HEK293 (cell line): ENCODE measurements at regions not wholly inside any gene's neighbourhood (a gene's known extent, or its start where the extent isn't known, plus 50 kb on each side); places are given as distances from the start of the nearest gene placed in this dataset.

Experiments used
- CTCF ChIA-PET: fragments of 350-600 bp; formaldehyde crosslinking; extraction: SDS; loops from one replicate; lab custom pipeline; 2021; ENCODE audit warnings: antibody characterized with exemption; lab: Yijun Ruan, JAX
- POLR2A ChIA-PET: fragments of 300-600 bp; formaldehyde crosslinking; extraction: SDS; loops from one replicate; lab custom pipeline; 2020; ENCODE audit warnings: antibody characterized with exemption, inconsistent platforms; lab: Yijun Ruan, JAX
- H3K27ac ChIP-seq: fragments of 200-500 bp; sonication (Bioruptor generic); 2 replicates; pipeline ENCODE4 v1.5.1; 2014; ENCODE audit warnings: low read depth, low read length, control low read depth, inconsistent platforms; ENCODE audit errors: extremely low read depth
- H3K36me3 ChIP-seq, 2 experiments: fragments of 200-500 bp in 1 of 2; sonication (Bioruptor generic) in 1 of 2; 1 replicate in 1 of 2; 2 replicates in 1 of 2; pipeline ENCODE4 v1.5.1; 2014 to 2017; ENCODE audit warnings: inconsistent platforms in 2 of 2, low read length in 2 of 2; ENCODE audit not compliant: control insufficient read depth in 2 of 2, insufficient read depth in 1 of 2
- H3K4me1 ChIP-seq: fragments of 200-500 bp; sonication (Bioruptor generic); 2 replicates; pipeline ENCODE4 v1.5.1; 2014; ENCODE audit warnings: mild to moderate bottlenecking, low read length, inconsistent platforms; ENCODE audit not compliant: control insufficient read depth, insufficient read depth
- H3K4me3 ChIP-seq: 2 replicates; pipeline ENCODE4 v1.5.1; 2011; ENCODE audit warnings: low read depth, mild to moderate bottlenecking, control low read depth, low read length, moderate library complexity
- H3K9me3 ChIP-seq: fragments of 200-500 bp; sonication (Bioruptor generic); 2 replicates; pipeline ENCODE4 v1.5.1; 2014; ENCODE audit warnings: low read depth, low read length, inconsistent platforms; ENCODE audit not compliant: control insufficient read depth, insufficient read depth
- ELK4 ChIP-seq: IDR thresholded peaks from 2 replicates; pipeline ENCODE4 v1.6.1; 2011; ENCODE audit warnings: mild to moderate bottlenecking, low read depth, low read length, borderline replicate concordance
- HOXD13 ChIP-seq: sonication (generic); formaldehyde crosslinking; IDR thresholded peaks from 2 replicates; pipeline ENCODE4 v1.8.0; 2022; ENCODE audit warnings: missing genetic modification reagents, borderline replicate concordance
- SCRT1 ChIP-seq: fragments of 450-650 bp; formaldehyde crosslinking; IDR thresholded peaks from 2 replicates; pipeline ENCODE4 v1.5.1; 2016; ENCODE audit warnings: missing biosample characterization, missing genetic modification characterization, borderline replicate concordance
- SCRT2 ChIP-seq: fragments of 450-650 bp; formaldehyde crosslinking; IDR thresholded peaks from 2 replicates; pipeline ENCODE4 v1.5.1; 2016; ENCODE audit warnings: missing biosample characterization, missing genetic modification characterization
- SETDB1 ChIP-seq: IDR thresholded peaks from one replicate; pipeline ENCODE4 v1.6.1; 2017; ENCODE audit warnings: mild to moderate bottlenecking, low read length, moderate library complexity, mixed read lengths; ENCODE audit not compliant: insufficient read length
- ZBTB21 ChIP-seq: fragments of 450-650 bp; formaldehyde crosslinking; IDR thresholded peaks from 2 replicates; pipeline ENCODE4 v1.5.1; 2017; ENCODE audit warnings: missing biosample characterization, missing genetic modification characterization
- ZFHX2 ChIP-seq: fragments of 450-650 bp; formaldehyde crosslinking; conservative IDR thresholded peaks from 2 replicates; pipeline ENCODE4 v1.5.1; 2016; ENCODE audit warnings: missing biosample characterization, missing genetic modification characterization
- ZFP41 ChIP-seq: fragments of 450-650 bp; formaldehyde crosslinking; IDR thresholded peaks from 2 replicates; pipeline ENCODE4 v1.5.1; 2016; ENCODE audit warnings: missing biosample characterization, missing genetic modification characterization, borderline replicate concordance
- ZFP69B ChIP-seq: fragments of 450-650 bp; formaldehyde crosslinking; IDR thresholded peaks from 2 replicates; pipeline ENCODE4 v1.5.1; 2016; ENCODE audit warnings: missing biosample characterization, missing genetic modification characterization
- ZNF121 ChIP-seq: fragments of 450-650 bp; formaldehyde crosslinking; IDR thresholded peaks from 2 replicates; pipeline ENCODE4 v1.5.1; 2016; ENCODE audit warnings: missing biosample characterization, missing genetic modification characterization
- ZNF138 ChIP-seq: fragments of 450-650 bp; formaldehyde crosslinking; IDR thresholded peaks from 2 replicates; pipeline ENCODE4 v1.5.1; 2016; ENCODE audit warnings: missing biosample characterization, missing genetic modification characterization, borderline replicate concordance
- ZNF146 ChIP-seq: fragments of 450-650 bp; formaldehyde crosslinking; IDR thresholded peaks from 2 replicates; pipeline ENCODE4 v1.5.1; 2016; ENCODE audit warnings: missing biosample characterization, missing genetic modification characterization
- ZNF175 ChIP-seq: fragments of 450-650 bp; formaldehyde crosslinking; IDR thresholded peaks from 2 replicates; pipeline ENCODE4 v1.5.1; 2016; ENCODE audit warnings: missing biosample characterization, missing genetic modification characterization
- ZNF19 ChIP-seq: fragments of 450-650 bp; formaldehyde crosslinking; IDR thresholded peaks from 2 replicates; pipeline ENCODE4; 2016; ENCODE audit warnings: missing biosample characterization, missing genetic modification characterization, low read depth
- ZNF248 ChIP-seq: fragments of 450-650 bp; formaldehyde crosslinking; IDR thresholded peaks from 2 replicates; pipeline ENCODE4 v1.5.1; 2017; ENCODE audit warnings: missing biosample characterization, missing genetic modification characterization
- ZNF302 ChIP-seq: fragments of 450-650 bp; formaldehyde crosslinking; IDR thresholded peaks from 2 replicates; pipeline ENCODE4 v1.5.1; 2016; ENCODE audit warnings: missing biosample characterization, missing genetic modification characterization, low read depth
- ZNF324 ChIP-seq: fragments of 450-650 bp; formaldehyde crosslinking; IDR thresholded peaks from 2 replicates; pipeline ENCODE4 v1.5.1; 2016; ENCODE audit warnings: missing biosample characterization, missing genetic modification characterization
- ZNF404 ChIP-seq: fragments of 450-650 bp; formaldehyde crosslinking; IDR thresholded peaks from 2 replicates; pipeline ENCODE4 v1.5.1; 2017; ENCODE audit warnings: missing biosample characterization, missing genetic modification characterization
- ZNF416 ChIP-seq: fragments of 450-650 bp; formaldehyde crosslinking; IDR thresholded peaks from 2 replicates; pipeline ENCODE4 v1.5.1; 2016; ENCODE audit warnings: missing biosample characterization, missing genetic modification characterization
- ZNF433 ChIP-seq: fragments of 450-650 bp; formaldehyde crosslinking; IDR thresholded peaks from 2 replicates; pipeline ENCODE4 v1.5.1; 2016; ENCODE audit warnings: missing biosample characterization, missing genetic modification characterization, low read depth
- ZNF488 ChIP-seq: fragments of 450-650 bp; formaldehyde crosslinking; IDR thresholded peaks from 2 replicates; pipeline ENCODE4 v1.5.1; 2016; ENCODE audit warnings: missing biosample characterization, missing genetic modification characterization
- ZNF501 ChIP-seq: fragments of 450-650 bp; formaldehyde crosslinking; IDR thresholded peaks from 2 replicates; pipeline ENCODE4 v1.5.1; 2016; ENCODE audit warnings: missing biosample characterization, missing genetic modification characterization
- ZNF513 ChIP-seq: fragments of 450-650 bp; IDR thresholded peaks from 2 replicates; pipeline ENCODE4 v1.5.1; 2018; ENCODE audit warnings: missing biosample characterization, missing genetic modification characterization
- ZNF530 ChIP-seq: fragments of 450-650 bp; formaldehyde crosslinking; IDR thresholded peaks from 2 replicates; pipeline ENCODE4 v1.5.1; 2016; ENCODE audit warnings: low read depth, missing biosample characterization, missing genetic modification characterization
- ZNF571 ChIP-seq: fragments of 450-650 bp; formaldehyde crosslinking; IDR thresholded peaks from 2 replicates; pipeline ENCODE4 v1.5.0; 2017; ENCODE audit warnings: missing biosample characterization, missing genetic modification characterization
- ZNF629 ChIP-seq: fragments of 450-650 bp; formaldehyde crosslinking; IDR thresholded peaks from 2 replicates; pipeline ENCODE4 v1.5.1; 2017; ENCODE audit warnings: missing biosample characterization, missing genetic modification characterization
- ZNF664 ChIP-seq: fragments of 450-650 bp; formaldehyde crosslinking; IDR thresholded peaks from 2 replicates; pipeline ENCODE4 v1.5.1; 2016; ENCODE audit warnings: missing biosample characterization, missing genetic modification characterization
- ZNF701 ChIP-seq: fragments of 450-650 bp; formaldehyde crosslinking; IDR thresholded peaks from 2 replicates; pipeline ENCODE4 v1.5.1; 2016; ENCODE audit warnings: missing biosample characterization, missing genetic modification characterization
- ZNF843 ChIP-seq: fragments of 450-650 bp; formaldehyde crosslinking; IDR thresholded peaks from 2 replicates; pipeline ENCODE4 v1.5.1; 2016; ENCODE audit warnings: missing biosample characterization, missing genetic modification characterization
- TF ChIP-seq, protein P1 (sequence below): fragments of 450-650 bp; IDR thresholded peaks from 2 replicates; pipeline ENCODE4 v1.5.1; 2018; ENCODE audit warnings: missing biosample characterization, mild to moderate bottlenecking, missing genetic modification characterization
- TF ChIP-seq, protein P2 (sequence below): fragments of 450-650 bp; formaldehyde crosslinking; IDR thresholded peaks from 2 replicates; pipeline ENCODE4 v1.5.1; 2016; ENCODE audit warnings: missing biosample characterization, missing genetic modification characterization

DNA sequence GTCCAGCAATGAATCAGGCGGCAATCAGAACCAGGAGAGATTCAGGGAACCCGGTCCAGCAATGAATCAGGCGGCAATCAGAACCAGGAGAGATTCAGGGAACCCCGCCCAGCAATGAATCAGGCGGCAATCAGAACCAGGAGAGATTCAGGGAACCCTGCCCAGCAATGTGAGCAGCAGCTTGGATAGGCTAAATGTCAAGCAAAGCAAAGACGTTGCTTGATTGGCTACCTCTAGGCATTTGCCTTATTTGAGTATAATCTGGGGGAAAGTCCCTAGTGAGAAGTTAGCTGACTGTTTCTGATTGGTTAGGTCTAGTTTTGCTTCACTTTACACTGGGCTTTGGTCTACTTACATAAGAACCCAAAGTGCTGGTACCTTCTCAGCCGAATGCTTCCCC is 1212.2 kb upstream of the TENM3 start:
- no peaks in the 10 kb centered on the region for H3K36me3 ChIP-seq
- H3K4me1 ChIP-seq, result 0 out of 2 replicates have a peak, but pooled peaks cover 3% of the 10 kb centered on the region
- no peak for TF ChIP-seq ZFP41 (tag by site-specific recombination)
- no peak for TF ChIP-seq ZNF530 (tag by site-specific recombination)
- TF ChIP-seq ZNF416 (tag by site-specific recombination), result no peak
- TF ChIP-seq, protein P1, sequence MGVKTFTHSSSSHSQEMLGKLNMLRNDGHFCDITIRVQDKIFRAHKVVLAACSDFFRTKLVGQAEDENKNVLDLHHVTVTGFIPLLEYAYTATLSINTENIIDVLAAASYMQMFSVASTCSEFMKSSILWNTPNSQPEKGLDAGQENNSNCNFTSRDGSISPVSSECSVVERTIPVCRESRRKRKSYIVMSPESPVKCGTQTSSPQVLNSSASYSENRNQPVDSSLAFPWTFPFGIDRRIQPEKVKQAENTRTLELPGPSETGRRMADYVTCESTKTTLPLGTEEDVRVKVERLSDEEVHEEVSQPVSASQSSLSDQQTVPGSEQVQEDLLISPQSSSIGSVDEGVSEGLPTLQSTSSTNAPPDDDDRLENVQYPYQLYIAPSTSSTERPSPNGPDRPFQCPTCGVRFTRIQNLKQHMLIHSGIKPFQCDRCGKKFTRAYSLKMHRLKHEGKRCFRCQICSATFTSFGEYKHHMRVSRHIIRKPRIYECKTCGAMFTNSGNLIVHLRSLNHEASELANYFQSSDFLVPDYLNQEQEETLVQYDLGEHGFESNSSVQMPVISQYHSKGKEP (tag by site-specific recombination), result no peak
- no peak for TF ChIP-seq ZNF843
- TF ChIP-seq ZNF488 (tag by site-specific recombination), result no peak
- TF ChIP-seq SCRT2 (tag by site-specific recombination), result no peak
- TF ChIP-seq ZNF248 (tag by site-specific recombination), result no peak
- no peak for TF ChIP-seq ZNF629 (tag by site-specific recombination)
- no peak for TF ChIP-seq ZNF175 (tag by site-specific recombination)
- TF ChIP-seq ZNF501 (tag by site-specific recombination), result no peak
- no peak for TF ChIP-seq ZBTB21
- POLR2A ChIA-PET, result no interaction called here
- H3K27ac ChIP-seq, result no peak overlapping the region
- CTCF ChIA-PET, result no interaction called here
- H3K4me3 ChIP-seq, result no peak overlapping the region
- no peaks in the 10 kb centered on the region for H3K9me3 ChIP-seq

GRCh38 chr4:181043486-181043885 is 1199.7 kb upstream of the TENM3 start:
- ChIA-PET CTCF (no interaction called here), POLR2A (no interaction called here)
- H3K9me3 ChIP-seq, result no peaks in the 10 kb centered on the region
- H3K4me1 ChIP-seq, result no peaks in the 10 kb centered on the region
- H3K36me3 ChIP-seq, result no peaks in the 10 kb centered on the region
- no peak overlapping the region for H3K27ac ChIP-seq
- TF ChIP-seq ELK4, result no peak
- no peak for TF ChIP-seq ZFHX2 (tag by site-specific recombination)
- TF ChIP-seq ZNF433 (tag by site-specific recombination), result no peak
- no peak for TF ChIP-seq ZNF513
- no peak for TF ChIP-seq ZNF664 (tag by site-specific recombination)
- no peak for TF ChIP-seq ZNF121
- TF ChIP-seq ZNF701 (tag by site-specific recombination), result no peak
- TF ChIP-seq, protein P2, sequence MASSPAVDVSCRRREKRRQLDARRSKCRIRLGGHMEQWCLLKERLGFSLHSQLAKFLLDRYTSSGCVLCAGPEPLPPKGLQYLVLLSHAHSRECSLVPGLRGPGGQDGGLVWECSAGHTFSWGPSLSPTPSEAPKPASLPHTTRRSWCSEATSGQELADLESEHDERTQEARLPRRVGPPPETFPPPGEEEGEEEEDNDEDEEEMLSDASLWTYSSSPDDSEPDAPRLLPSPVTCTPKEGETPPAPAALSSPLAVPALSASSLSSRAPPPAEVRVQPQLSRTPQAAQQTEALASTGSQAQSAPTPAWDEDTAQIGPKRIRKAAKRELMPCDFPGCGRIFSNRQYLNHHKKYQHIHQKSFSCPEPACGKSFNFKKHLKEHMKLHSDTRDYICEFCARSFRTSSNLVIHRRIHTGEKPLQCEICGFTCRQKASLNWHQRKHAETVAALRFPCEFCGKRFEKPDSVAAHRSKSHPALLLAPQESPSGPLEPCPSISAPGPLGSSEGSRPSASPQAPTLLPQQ (tag by site-specific recombination), result no peak
- no peak for TF ChIP-seq ZNF138 (tag by site-specific recombination)
- TF ChIP-seq SETDB1, result no peak
- no peak for TF ChIP-seq HOXD13 (CRISPR knock-in tag)
- TF ChIP-seq SCRT1 (tag by site-specific recombination), result no peak
- TF ChIP-seq ZNF302, result no peak
- TF ChIP-seq ZFP69B, result no peak
- no peak for TF ChIP-seq ZNF324 (tag by site-specific recombination)
- TF ChIP-seq ZNF146 (tag by site-specific recombination), result no peak
- no peak for TF ChIP-seq ZNF571
- no peak for TF ChIP-seq ZNF19 (tag by site-specific recombination)
- TF ChIP-seq ZNF404 (tag by site-specific recombination), result no peak
- no peak overlapping the region for H3K4me3 ChIP-seq
